PC-9 (cell line): ENCODE measurements at regions not wholly inside any gene's neighbourhood (a gene's known extent, or its start where the extent isn't known, plus 50 kb on each side); places are given as distances from the start of the nearest gene placed in this dataset.

ENCODE experiments used
- CTCF ChIP-seq: fragments of 200-600 bp; sonication (generic); conservative IDR thresholded peaks from 2 replicates; pipeline ENCODE4 v1.6.1; 2017; ENCODE audit warnings: mixed run types, antibody characterized with exemption, mild to moderate bottlenecking, moderate library complexity
- EZH2 ChIP-seq: fragments of 200-600 bp; sonication (generic); IDR thresholded peaks from 2 replicates; pipeline ENCODE4 v1.8.0; 2017; ENCODE audit warnings: antibody characterized with exemption, low read depth

GRCh38 chr13:105928048-105928447, 607.4 kb downstream of the EFNB2 start:
- no peak for TF ChIP-seq EZH2
- no peak for TF ChIP-seq CTCF
